ENCODE measurements at regions not wholly inside any gene's neighbourhood (a gene's known extent, or its start where the extent isn't known, plus 50 kb on each side); places are given as distances from the start of the nearest gene placed in this dataset.

DNA sequence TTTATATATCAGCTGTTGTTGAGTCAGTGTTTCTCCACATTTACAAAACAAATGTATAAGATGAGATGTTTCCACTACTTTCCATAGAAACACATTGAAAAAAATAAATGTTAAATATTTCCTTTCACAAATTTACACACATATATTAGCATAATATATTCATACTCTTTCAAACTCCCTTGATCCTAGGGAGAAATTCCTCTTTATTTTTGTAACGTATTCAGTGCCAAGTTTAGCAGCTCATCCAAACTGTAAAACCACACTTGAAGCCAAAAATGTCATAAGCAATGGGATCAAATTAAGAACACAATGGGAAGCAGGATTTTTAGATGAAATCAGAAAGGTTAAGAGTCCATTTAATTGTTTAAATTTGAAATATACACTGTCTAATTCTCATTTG lies 381.1 kb upstream of the MAD2L1 start:
- H3K4me3 ChIP-seq (ENCODE audit: low read depth, low read length), result no peak overlapping the region
- TF ChIP-seq, protein P1, sequence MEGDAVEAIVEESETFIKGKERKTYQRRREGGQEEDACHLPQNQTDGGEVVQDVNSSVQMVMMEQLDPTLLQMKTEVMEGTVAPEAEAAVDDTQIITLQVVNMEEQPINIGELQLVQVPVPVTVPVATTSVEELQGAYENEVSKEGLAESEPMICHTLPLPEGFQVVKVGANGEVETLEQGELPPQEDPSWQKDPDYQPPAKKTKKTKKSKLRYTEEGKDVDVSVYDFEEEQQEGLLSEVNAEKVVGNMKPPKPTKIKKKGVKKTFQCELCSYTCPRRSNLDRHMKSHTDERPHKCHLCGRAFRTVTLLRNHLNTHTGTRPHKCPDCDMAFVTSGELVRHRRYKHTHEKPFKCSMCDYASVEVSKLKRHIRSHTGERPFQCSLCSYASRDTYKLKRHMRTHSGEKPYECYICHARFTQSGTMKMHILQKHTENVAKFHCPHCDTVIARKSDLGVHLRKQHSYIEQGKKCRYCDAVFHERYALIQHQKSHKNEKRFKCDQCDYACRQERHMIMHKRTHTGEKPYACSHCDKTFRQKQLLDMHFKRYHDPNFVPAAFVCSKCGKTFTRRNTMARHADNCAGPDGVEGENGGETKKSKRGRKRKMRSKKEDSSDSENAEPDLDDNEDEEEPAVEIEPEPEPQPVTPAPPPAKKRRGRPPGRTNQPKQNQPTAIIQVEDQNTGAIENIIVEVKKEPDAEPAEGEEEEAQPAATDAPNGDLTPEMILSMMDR (IDR thresholded peaks at IDR 0.05; ENCODE audit: low read depth, low read length, missing control alignments), result no peak
- in situ Hi-C loops (cut with HindIII; ENCODE audit: low sequenced_read_pairs), result no loop called here
- no peak for DNase-seq (ENCODE audit: low read depth)

DNA sequence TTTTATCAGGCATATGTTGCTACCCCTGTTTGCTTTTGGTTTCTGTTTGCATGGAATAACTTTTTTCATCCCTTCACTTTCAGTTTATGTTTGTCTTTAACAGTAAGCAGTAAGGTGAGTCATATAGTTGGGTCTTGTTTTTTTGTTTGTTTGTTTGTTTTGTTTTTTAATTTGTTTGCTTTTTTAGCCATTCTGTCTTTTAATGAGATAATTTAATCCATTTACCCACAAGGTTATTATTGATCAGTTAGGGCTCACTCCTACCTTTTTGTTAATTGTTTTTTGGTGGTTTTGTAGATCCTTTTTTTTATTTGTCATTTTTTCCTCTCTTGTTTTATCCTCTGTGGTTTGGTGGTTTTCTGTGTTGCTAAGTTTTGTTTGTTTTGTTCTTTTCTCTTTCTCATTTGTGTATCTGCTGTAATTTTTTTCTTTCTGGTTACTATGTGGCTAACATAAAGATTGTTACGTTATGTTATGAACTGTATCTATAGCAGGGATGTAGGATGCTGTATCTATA lies 379.5 kb upstream of the MAD2L1 start:
- no peak for DNase-seq (ENCODE audit: low read depth)
- in situ Hi-C loops (cut with HindIII; ENCODE audit: low sequenced_read_pairs), result no loop called here
- TF ChIP-seq, protein P1 (IDR thresholded peaks at IDR 0.05; ENCODE audit: low read depth, low read length, missing control alignments), result no peak
- no peak overlapping the region for H3K4me3 ChIP-seq (ENCODE audit: low read depth, low read length)

DNA sequence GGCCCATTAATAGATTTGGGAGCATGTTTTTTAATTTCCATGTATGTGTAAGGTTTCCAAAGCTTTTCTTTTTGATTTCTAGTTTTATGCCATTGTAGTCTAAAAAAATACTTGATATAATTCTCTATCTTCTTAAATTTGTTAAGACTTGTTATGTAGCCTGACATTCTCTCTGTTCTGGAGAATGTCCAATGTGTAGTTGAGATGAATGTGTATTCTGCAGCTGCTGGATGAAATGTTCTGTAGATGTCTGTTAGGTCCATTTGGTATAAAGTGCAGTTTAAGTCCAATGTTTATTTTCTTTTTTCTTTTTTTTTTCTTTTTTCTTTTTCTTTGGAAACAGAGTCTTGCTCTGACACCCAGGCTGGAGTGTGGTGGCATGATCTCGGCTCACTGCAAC lies 378.5 kb upstream of the MAD2L1 start:
- in situ Hi-C loops (cut with HindIII; ENCODE audit: low sequenced_read_pairs), result no loop called here
- DNase-seq (ENCODE audit: low read depth), result no peak
- H3K4me3 ChIP-seq (ENCODE audit: low read depth, low read length), result no peak overlapping the region
- TF ChIP-seq, protein P1 (IDR thresholded peaks at IDR 0.05; ENCODE audit: low read depth, low read length, missing control alignments), result no peak

DNA sequence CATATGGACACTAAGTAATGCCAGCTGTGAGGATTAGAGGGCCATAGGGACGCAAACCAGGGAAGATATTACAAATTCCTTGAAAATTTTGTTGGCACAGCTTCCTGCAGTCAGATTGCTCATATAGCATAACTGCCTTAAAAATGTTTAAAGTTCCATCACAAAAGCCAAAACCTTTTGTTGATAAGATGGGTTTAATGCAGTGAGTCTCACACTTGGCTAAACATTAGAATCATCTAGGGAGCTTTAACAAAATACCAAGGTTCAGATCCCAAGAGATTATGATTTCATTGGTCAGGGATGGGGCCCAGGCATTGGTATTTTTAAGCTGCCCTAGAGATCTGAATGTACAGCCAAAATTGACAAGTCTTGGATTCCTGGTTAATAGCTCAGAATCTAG lies 376.5 kb upstream of the MAD2L1 start:
- H3K4me3 ChIP-seq (ENCODE audit: low read depth, low read length), result no peak overlapping the region
- TF ChIP-seq, protein P1 (IDR thresholded peaks at IDR 0.05; ENCODE audit: low read depth, low read length, missing control alignments), result no peak
- no peak for DNase-seq (ENCODE audit: low read depth)
- in situ Hi-C loops (cut with HindIII; ENCODE audit: low sequenced_read_pairs), result no loop called here

DNA sequence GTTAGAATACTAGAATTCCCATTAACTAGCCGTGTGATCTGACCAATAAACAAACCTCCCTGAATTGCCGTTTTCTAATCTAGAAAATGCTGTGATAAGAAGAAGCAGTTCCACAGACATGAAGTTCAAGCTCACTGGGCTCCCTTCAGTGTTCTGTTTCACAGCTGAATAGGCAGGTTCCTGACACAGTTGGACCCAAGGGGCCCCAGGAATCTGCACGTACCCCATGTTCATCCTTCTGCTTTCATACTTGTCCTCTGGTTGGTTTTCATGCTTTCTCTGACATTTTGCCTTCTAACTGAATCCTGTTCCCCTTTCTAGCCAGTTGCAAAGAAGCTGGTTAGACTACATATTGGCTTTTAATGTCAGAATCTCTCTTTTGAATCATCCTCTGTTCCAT lies 374.1 kb upstream of the MAD2L1 start:
- in situ Hi-C loops (cut with HindIII; ENCODE audit: low sequenced_read_pairs), result no loop called here
- TF ChIP-seq, protein P1 (IDR thresholded peaks at IDR 0.05; ENCODE audit: low read depth, low read length, missing control alignments), result no peak
- DNase-seq (ENCODE audit: low read depth), result no peak
- H3K4me3 ChIP-seq (ENCODE audit: low read depth, low read length), result no peak overlapping the region

DNA sequence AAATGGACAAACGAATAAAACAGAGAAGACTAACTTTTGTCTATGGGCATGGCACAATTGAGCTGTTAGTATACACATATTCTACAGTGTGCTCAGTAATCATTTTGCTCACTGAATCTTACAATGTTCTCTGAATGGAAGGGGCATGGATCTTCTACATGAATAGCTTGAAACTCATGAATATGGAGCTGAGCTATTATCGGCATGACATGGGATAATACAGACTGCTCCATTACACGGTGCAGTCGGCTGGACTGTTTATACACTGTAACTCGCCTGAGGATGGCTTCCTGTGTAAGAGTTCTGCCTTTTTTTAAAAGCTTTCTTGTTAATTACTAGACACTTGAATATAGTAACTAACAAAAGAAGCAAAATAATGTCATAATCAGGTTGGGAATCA lies 368.5 kb upstream of the MAD2L1 start:
- DNase-seq (ENCODE audit: low read depth), result no peak
- no peak overlapping the region for H3K4me3 ChIP-seq (ENCODE audit: low read depth, low read length)
- in situ Hi-C loops (cut with HindIII; ENCODE audit: low sequenced_read_pairs), result no loop called here
- TF ChIP-seq, protein P1 (IDR thresholded peaks at IDR 0.05; ENCODE audit: low read depth, low read length, missing control alignments), result no peak

DNA sequence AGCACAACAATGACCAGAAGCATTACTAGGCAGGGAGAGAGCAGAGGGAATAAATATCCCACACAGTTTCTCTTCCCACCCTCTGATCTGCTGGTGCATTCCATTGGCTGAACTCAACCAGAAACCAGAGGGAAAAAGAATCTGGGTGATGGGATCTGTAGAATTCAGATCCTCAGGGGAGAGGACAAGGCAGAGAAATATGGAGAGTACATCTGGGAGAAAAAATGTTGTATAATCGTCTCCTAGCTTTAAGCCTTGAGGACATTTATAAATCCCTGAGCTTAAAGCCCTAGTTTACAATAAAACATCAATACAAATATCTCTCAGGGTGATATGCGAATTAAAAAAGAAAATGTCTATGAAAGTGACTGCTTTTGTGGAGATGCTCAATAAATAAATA lies 368.1 kb upstream of the MAD2L1 start:
- H3K4me3 ChIP-seq (ENCODE audit: low read depth, low read length), result no peak overlapping the region
- DNase-seq (ENCODE audit: low read depth), result no peak
- TF ChIP-seq, protein P1 (IDR thresholded peaks at IDR 0.05; ENCODE audit: low read depth, low read length, missing control alignments), result no peak
- in situ Hi-C loops (cut with HindIII; ENCODE audit: low sequenced_read_pairs), result no loop called here

All from astrocyte of the cerebellum (primary cell).